GM23338 (cell line): ENCODE measurements at regions not wholly inside any gene's neighbourhood (a gene's known extent, or its start where the extent isn't known, plus 50 kb on each side); places are given as distances from the start of the nearest gene placed in this dataset.

Experiments
- ATAC-seq: fragments of 200-7000 bp; cut with Tn5 transposase; 3 replicates; pipeline ENCODE4 v1.9.1; 2020
- DNase-seq: peaks from one replicate; pipeline ENCODE4 v3.0.0-alpha.2; 2015; ENCODE audit warnings: low spot score
- H2AFZ ChIP-seq: fragments of 200-600 bp; sonication (generic); 2 replicates; pipeline ENCODE4 v1.8.0; 2016; ENCODE audit warnings: antibody characterized with exemption, mild to moderate bottlenecking, moderate library complexity
- H3F3A ChIP-seq: fragments of 200-600 bp; sonication (generic); replicated peaks from 2 replicates; pipeline ENCODE4 v1.8.0; 2017; ENCODE audit warnings: antibody characterized with exemption, mixed run types, low read depth
- H3K27ac ChIP-seq: fragments of 200-600 bp; sonication (generic); 2 replicates; pipeline ENCODE4 v1.6.1; 2016; ENCODE audit warnings: low read depth
- H3K27me3 ChIP-seq: fragments of 200-600 bp; sonication (generic); 2 replicates; pipeline ENCODE4 v1.8.0; 2016; ENCODE audit warnings: mild to moderate bottlenecking, mixed run types, moderate library complexity; ENCODE audit not compliant: insufficient read depth
- H3K36me3 ChIP-seq: fragments of 200-600 bp; sonication (generic); 2 replicates; pipeline ENCODE4 v1.8.0; 2016; ENCODE audit warnings: mild to moderate bottlenecking; ENCODE audit not compliant: insufficient read depth
- H3K4me1 ChIP-seq: fragments of 200-600 bp; sonication (generic); 2 replicates; pipeline ENCODE4 v1.8.0; 2016; ENCODE audit warnings: mild to moderate bottlenecking, moderate library complexity; ENCODE audit not compliant: insufficient read depth
- H3K4me2 ChIP-seq: fragments of 200-600 bp; sonication (generic); 2 replicates; pipeline ENCODE4 v1.7.1; 2017; ENCODE audit warnings: mixed run types
- H3K4me3 ChIP-seq: fragments of 200-600 bp; sonication (generic); 2 replicates; pipeline ENCODE4 v1.6.1; 2016; ENCODE audit warnings: mixed run types
- H3K79me2 ChIP-seq: fragments of 200-600 bp; sonication (generic); replicated peaks from 2 replicates; pipeline ENCODE4 v1.8.0; 2017; ENCODE audit warnings: mild to moderate bottlenecking; ENCODE audit not compliant: insufficient read depth
- H3K9me2 ChIP-seq: fragments of 200-600 bp; sonication (generic); 2 replicates; pipeline ENCODE4 v1.8.0; 2017; ENCODE audit not compliant: insufficient read depth
- H4K20me1 ChIP-seq: fragments of 200-600 bp; sonication (generic); replicated peaks from 2 replicates; pipeline ENCODE4 v1.8.0; 2017; ENCODE audit warnings: mild to moderate bottlenecking; ENCODE audit not compliant: insufficient read depth
- H3K27ac Mint-ChIP-seq: 2 replicates; pipeline ENCODE4 v1.8.0; 2020; ENCODE audit warnings: inconsistent platforms, mild to moderate bottlenecking, moderate library complexity, mixed read lengths
- H3K27me3 Mint-ChIP-seq: 3 replicates; pipeline ENCODE4 v1.8.0; 2022; ENCODE audit warnings: low read depth, mild to moderate bottlenecking, moderate library complexity, mixed read lengths, inconsistent platforms; ENCODE audit not compliant: insufficient read depth, poor library complexity
- H3K36me3 Mint-ChIP-seq: 3 replicates; pipeline ENCODE4 v1.8.0; 2021; ENCODE audit warnings: low read depth, mild to moderate bottlenecking, inconsistent platforms, moderate library complexity, mixed read lengths
- H3K4me1 Mint-ChIP-seq: 3 replicates; pipeline ENCODE4 v1.8.0; 2020; ENCODE audit warnings: mild to moderate bottlenecking, inconsistent platforms, mixed read lengths
- H3K4me3 Mint-ChIP-seq: 3 replicates; pipeline ENCODE4 v1.8.0; 2021; ENCODE audit warnings: moderate library complexity, mild to moderate bottlenecking, inconsistent platforms, mixed read lengths
- H3K9me3 Mint-ChIP-seq: 3 replicates; pipeline ENCODE4 v1.8.0; 2020; ENCODE audit warnings: moderate library complexity, mild to moderate bottlenecking, inconsistent platforms, mixed read lengths
- CREB1 ChIP-seq: fragments of 250-450 bp; sonication (Bioruptor Pico); IDR thresholded peaks from 2 replicates; pipeline ENCODE4 v1.5.0; 2020; ENCODE audit warnings: low read depth, mild to moderate bottlenecking, moderate library complexity
- ETS1 ChIP-seq: IDR thresholded peaks from 2 replicates; pipeline ENCODE4 v1.6.1; 2016; ENCODE audit warnings: antibody characterized with exemption
- EZH2phosphoT487 ChIP-seq: fragments of 200-600 bp; sonication (generic); IDR thresholded peaks from one replicate; pipeline ENCODE4 v1.8.1; 2018; ENCODE audit warnings: antibody characterized with exemption; ENCODE audit not compliant: unreplicated experiment
- JUNB ChIP-seq: IDR thresholded peaks from one replicate; pipeline ENCODE4 v1.6.1; 2016; ENCODE audit warnings: antibody characterized with exemption; ENCODE audit not compliant: unreplicated experiment
- POLR2AphosphoS5 ChIP-seq: IDR thresholded peaks from 2 replicates; pipeline ENCODE4 v1.6.1; 2016; ENCODE audit warnings: antibody characterized with exemption, low read depth
- REST ChIP-seq: IDR thresholded peaks from one replicate; pipeline ENCODE4 v1.6.1; 2018; ENCODE audit warnings: antibody characterized with exemption; ENCODE audit not compliant: unreplicated experiment
- STAT1 ChIP-seq: IDR thresholded peaks from one replicate; pipeline ENCODE4 v1.6.1; 2016; ENCODE audit warnings: antibody characterized with exemption; ENCODE audit not compliant: unreplicated experiment
- ZNF114 ChIP-seq: fragments of 250-450 bp; sonication (Bioruptor Pico); IDR thresholded peaks from 2 replicates; pipeline ENCODE4 v1.5.0; 2020; ENCODE audit warnings: mild to moderate bottlenecking, moderate library complexity
- ZNF462 ChIP-seq: fragments of 250-450 bp; sonication (Bioruptor Pico); IDR thresholded peaks from 2 replicates; pipeline ENCODE4 v1.5.0; 2020; ENCODE audit warnings: mild to moderate bottlenecking, moderate library complexity

- ATAC-seq (no peak), DNase-seq (no peak)
- Mint-ChIP-seq H3K27me3 (no peaks in the 10 kb centered on the region), H3K27ac (no peak overlapping the region), H3K36me3 (peaks cover 9% of the 10 kb centered on the region; the same call in 1 of the 3 replicates), H3K4me1 (no peaks in the 10 kb centered on the region), H3K9me3 (peaks cover 19% of the 10 kb centered on the region; the same call in 2 of the 3 replicates), H3K4me3 (no peak overlapping the region)
- TF ChIP-seq EZH2phosphoT487 (no peak), REST (no peak), ZNF462 (no peak), ETS1 (no peak), POLR2AphosphoS5 (no peak), ZNF114 (CRISPR knock-in tag) (no peak), STAT1 (no peak), CREB1 (CRISPR knock-in tag) (no peak), JUNB (no peak)
- Histone ChIP-seq H3K4me3 (no peak overlapping the region), H3K27ac (no peak overlapping the region), H3K79me2 (no peaks in the 10 kb centered on the region), H3K4me1 (no peaks in the 10 kb centered on the region), H4K20me1 (no peaks in the 10 kb centered on the region), H3F3A (no peaks in the 10 kb centered on the region), H3K9me2 (peaks cover 11% of the 10 kb centered on the region), H3K36me3 (no peaks in the 10 kb centered on the region), H3K4me2 (no peak overlapping the region), H3K27me3 (no peaks in the 10 kb centered on the region), H2AFZ (no peak overlapping the region)
Measured at GRCh38 chr16:63822818-63823217, 1299.0 kb downstream of the CDH11 start.
